HAP-1 (cell line): ENCODE measurements at regions not wholly inside any gene's neighbourhood (a gene's known extent, or its start where the extent isn't known, plus 50 kb on each side); places are given as distances from the start of the nearest gene placed in this dataset.

Source experiments
- DNase-seq, 2 experiments: peaks; one replicate each; pipeline ENCODE4 v3.0.0-alpha.2; 2016 to 2020; ENCODE audit warnings: low spot score in 2 of 2
- H3K27me3 ChIP-seq: fragments of 250-450 bp; sonication (Bioruptor Pico); 2 replicates; pipeline ENCODE4 v1.5.1; 2020; ENCODE audit warnings: low read depth, mild to moderate bottlenecking, moderate library complexity
- H3K36me3 ChIP-seq: fragments of 250-450 bp; sonication (Bioruptor Pico); replicated peaks from 2 replicates; pipeline ENCODE4 v1.5.1; 2020; ENCODE audit warnings: mild to moderate bottlenecking
- H3K4me1 ChIP-seq: fragments of 250-450 bp; sonication (Bioruptor Pico); 2 replicates; pipeline ENCODE4 v1.5.1; 2020; ENCODE audit warnings: mild to moderate bottlenecking
- H3K4me3 ChIP-seq: fragments of 250-450 bp; sonication (Bioruptor Pico); 2 replicates; pipeline ENCODE4 v1.5.1; 2020; ENCODE audit warnings: mild to moderate bottlenecking, moderate library complexity
- H3K9me3 ChIP-seq: fragments of 250-450 bp; sonication (Bioruptor Pico); 2 replicates; pipeline ENCODE4 v1.5.1; 2020; ENCODE audit warnings: mild to moderate bottlenecking, moderate library complexity
- in situ Hi-C: fragments of 300-500 bp; cut with MboI; formaldehyde crosslinking; loops from 3 replicates; pipeline ENCODE4 v1.14.3; 2020; ENCODE audit warnings: low sequenced_read_pairs, inconsistent platforms, mixed read lengths

DNA sequence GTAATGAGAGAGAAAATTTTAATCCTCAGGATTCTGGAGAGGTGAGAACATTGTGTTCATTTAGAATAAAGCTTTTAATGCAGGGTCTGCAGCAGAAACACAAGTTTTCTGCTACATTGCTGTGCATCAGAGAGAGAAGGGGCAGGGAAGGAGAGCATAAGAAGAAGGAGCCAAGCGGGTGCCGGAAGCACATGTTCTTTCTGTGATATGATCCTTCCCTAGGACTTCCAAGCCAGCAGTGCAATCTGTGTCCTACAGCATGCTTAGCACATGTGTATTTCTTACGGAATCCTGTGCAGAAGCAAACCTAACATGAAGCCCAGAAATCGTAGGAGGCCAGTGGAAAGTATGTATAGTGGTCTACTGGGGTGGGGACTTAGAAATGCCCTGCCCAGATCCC is 458.3 kb upstream of the BRINP1 start:
- no peaks in the 10 kb centered on the region for H3K36me3 ChIP-seq
- H3K4me1 ChIP-seq = no peaks in the 10 kb centered on the region
- no peak for DNase-seq
- H3K27me3 ChIP-seq = no peaks in the 10 kb centered on the region
- in situ Hi-C loops = no loop called here
- H3K4me3 ChIP-seq = no peak overlapping the region
- no peaks in the 10 kb centered on the region for H3K9me3 ChIP-seq

DNA sequence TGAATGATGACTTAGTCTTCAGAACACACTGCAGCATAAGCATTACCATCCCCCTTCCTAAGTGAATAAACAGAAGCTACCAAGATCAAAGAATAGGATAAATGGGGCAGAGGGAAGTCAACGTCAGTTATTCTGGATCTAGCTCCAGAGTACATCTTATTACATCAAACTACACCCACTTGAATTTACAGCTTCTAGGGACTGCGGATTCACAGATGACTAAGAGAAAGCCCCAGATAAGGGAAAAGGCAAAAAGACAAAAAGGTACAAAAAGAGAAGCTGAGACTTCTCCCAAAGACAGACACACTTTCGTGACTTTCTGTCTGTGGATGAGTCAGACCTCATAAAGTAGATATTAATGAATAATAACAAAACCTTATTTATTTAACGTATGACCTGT is 457.9 kb upstream of the BRINP1 start:
- in situ Hi-C loops = no loop called here
- H3K4me1 ChIP-seq = no peaks in the 10 kb centered on the region

DNA sequence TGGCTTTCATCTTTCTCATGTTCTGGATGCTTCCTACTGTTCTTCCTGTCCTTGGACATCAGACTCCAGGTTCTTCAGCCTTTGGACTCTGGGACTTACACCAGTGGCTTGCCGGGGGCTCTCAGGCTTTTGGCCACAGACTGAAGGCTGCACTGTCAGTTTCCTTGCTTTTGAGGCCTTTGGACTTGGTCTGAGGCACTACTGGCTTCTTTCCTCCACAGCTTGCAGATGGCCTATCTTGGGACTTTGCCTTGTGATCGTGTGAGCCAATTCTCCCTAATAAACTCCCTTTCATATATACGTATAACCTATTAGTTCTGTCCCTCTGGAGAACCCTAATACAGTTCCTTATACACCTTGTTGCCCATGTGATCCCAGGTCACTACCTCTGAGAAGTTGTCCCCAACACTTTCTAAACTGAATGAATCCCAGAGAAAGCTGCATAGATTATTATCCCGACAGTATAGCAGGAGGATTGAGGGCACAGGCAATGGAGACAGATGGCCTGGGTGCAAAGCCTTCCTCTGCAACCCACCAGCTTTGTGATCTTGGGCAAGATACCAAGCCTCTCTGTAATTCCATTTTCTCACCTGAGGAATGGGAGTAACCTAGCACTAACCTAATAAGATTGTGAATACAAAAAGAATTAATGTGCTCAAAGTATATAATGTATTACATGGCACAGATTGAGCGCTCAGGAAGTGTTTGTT is 449.6 kb upstream of the BRINP1 start:
- Histone ChIP-seq H3K27me3 (no peaks in the 10 kb centered on the region), H3K36me3 (no peaks in the 10 kb centered on the region), H3K4me1 (no peaks in the 10 kb centered on the region), H3K4me3 (no peak overlapping the region), H3K9me3 (no peaks in the 10 kb centered on the region)
- in situ Hi-C loops = no loop called here
- DNase-seq = no peak

More for the DNA sequence above, 457.9 kb upstream of the BRINP1 start:
- H3K9me3 ChIP-seq = no peaks in the 10 kb centered on the region
- H3K4me3 ChIP-seq = no peak overlapping the region
- no peaks in the 10 kb centered on the region for H3K36me3 ChIP-seq
- DNase-seq = no peak
- no peaks in the 10 kb centered on the region for H3K27me3 ChIP-seq

GRCh38 chr9:119810645-119811429 is 441.6 kb upstream of the BRINP1 start:
- H3K4me1 ChIP-seq = no peaks in the 10 kb centered on the region
- H3K9me3 ChIP-seq = no peaks in the 10 kb centered on the region
- in situ Hi-C loops = no loop called here
- DNase-seq = no peak
- H3K36me3 ChIP-seq = no peaks in the 10 kb centered on the region
- no peak overlapping the region for H3K4me3 ChIP-seq
- H3K27me3 ChIP-seq = no peaks in the 10 kb centered on the region

- H3K27me3 ChIP-seq = no peaks in the 10 kb centered on the region
- no peaks in the 10 kb centered on the region for H3K4me1 ChIP-seq
- H3K4me3 ChIP-seq = no peak overlapping the region
- H3K9me3 ChIP-seq = no peaks in the 10 kb centered on the region
- H3K36me3 ChIP-seq = no peaks in the 10 kb centered on the region
- no peak for DNase-seq
- in situ Hi-C loops = no loop called here
These were observed 434.4 kb upstream of the BRINP1 start for GRCh38 chr9:119803679-119804078.

- H3K4me1 ChIP-seq = no peaks in the 10 kb centered on the region
- H3K36me3 ChIP-seq = no peaks in the 10 kb centered on the region
- no peak overlapping the region for H3K4me3 ChIP-seq
- no peaks in the 10 kb centered on the region for H3K27me3 ChIP-seq
- DNase-seq = no peak
- in situ Hi-C loops = no loop called here
- no peaks in the 10 kb centered on the region for H3K9me3 ChIP-seq
These were observed 433.4 kb upstream of the BRINP1 start for GRCh38 chr9:119802621-119803020.

DNA sequence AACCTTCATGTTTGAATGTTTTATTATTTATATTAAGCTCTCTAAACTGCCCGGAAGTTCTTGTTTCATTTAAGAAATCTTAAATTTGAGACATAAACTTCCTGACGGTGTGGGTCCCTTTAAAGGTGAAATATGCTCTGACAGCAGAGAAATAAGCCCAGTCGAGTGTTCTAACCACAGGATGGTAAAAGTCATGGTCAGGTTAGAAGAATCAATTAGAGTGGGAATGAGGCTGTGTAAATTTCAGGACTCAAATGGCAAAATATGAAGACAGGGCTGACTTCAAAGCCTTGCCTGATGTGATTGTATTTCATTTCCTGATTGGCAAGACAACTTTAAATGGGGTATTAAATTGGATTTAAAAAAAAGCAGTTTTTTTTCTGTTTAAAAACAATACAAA is 432.9 kb upstream of the BRINP1 start:
- Histone ChIP-seq H3K27me3 (no peaks in the 10 kb centered on the region), H3K36me3 (no peaks in the 10 kb centered on the region), H3K9me3 (no peaks in the 10 kb centered on the region), H3K4me3 (no peak overlapping the region), H3K4me1 (no peaks in the 10 kb centered on the region)
- in situ Hi-C loops = no loop called here
- no peak for DNase-seq

DNA sequence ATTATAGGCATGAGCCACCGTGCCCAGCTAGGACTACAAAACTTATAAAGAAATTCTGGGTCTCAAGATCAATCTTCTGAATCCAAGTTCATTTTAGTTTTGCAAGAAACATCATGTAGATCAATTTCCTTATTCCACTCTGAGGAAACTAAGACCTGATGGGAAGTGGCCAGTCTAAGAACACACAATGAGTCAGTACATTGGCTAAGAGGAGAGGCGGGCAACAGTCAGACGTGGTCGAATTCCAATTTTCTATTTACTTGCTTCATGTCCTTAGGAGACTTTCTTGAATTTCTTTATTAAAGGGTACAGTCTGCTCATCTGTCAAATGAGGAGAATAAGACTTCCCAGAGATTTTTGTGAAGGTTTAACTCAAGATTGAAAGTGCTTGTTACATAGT is 432.1 kb upstream of the BRINP1 start:
- Histone ChIP-seq H3K4me1 (no peaks in the 10 kb centered on the region), H3K36me3 (no peaks in the 10 kb centered on the region), H3K27me3 (no peaks in the 10 kb centered on the region), H3K9me3 (no peaks in the 10 kb centered on the region), H3K4me3 (no peak overlapping the region)
- DNase-seq = no peak
- in situ Hi-C loops = no loop called here

DNA sequence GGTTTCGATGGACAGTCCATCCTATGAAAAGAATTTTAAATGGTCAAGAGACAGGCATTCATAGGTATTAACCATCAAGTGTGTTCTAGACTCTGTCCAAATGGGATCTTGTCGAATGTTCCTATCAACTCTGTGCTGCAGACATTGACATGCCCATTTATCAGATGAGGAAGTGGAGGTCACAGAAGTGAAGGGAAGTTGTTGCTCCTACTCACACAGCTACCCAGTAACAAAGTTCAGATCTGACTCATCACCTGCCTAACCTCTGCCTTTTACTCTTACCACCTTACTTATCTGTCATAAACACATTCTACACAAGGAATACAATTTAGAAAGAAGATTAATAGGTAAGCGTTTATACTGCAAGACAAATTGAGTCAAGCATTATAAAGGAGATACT is 426.2 kb upstream of the BRINP1 start:
- Histone ChIP-seq H3K36me3 (no peaks in the 10 kb centered on the region), H3K4me3 (no peak overlapping the region), H3K9me3 (no peaks in the 10 kb centered on the region), H3K4me1 (no peaks in the 10 kb centered on the region), H3K27me3 (no peaks in the 10 kb centered on the region)
- DNase-seq = no peak
- in situ Hi-C loops = no loop called here

- no peak overlapping the region for H3K4me3 ChIP-seq
- no peaks in the 10 kb centered on the region for H3K9me3 ChIP-seq
- no peak for DNase-seq
- H3K4me1 ChIP-seq = no peaks in the 10 kb centered on the region
- no peaks in the 10 kb centered on the region for H3K27me3 ChIP-seq
- H3K36me3 ChIP-seq = no peaks in the 10 kb centered on the region
- in situ Hi-C loops = no loop called here
These were observed 425.6 kb upstream of the BRINP1 start for GRCh38 chr9:119794836-119795235.

GRCh38 chr9:119793218-119793617 is 424.0 kb upstream of the BRINP1 start:
- Histone ChIP-seq H3K9me3 (no peaks in the 10 kb centered on the region), H3K4me3 (no peak overlapping the region), H3K27me3 (no peaks in the 10 kb centered on the region), H3K4me1 (no peaks in the 10 kb centered on the region), H3K36me3 (no peaks in the 10 kb centered on the region)
- DNase-seq = no peak
- in situ Hi-C loops = no loop called here

- Histone ChIP-seq H3K27me3 (no peaks in the 10 kb centered on the region), H3K36me3 (no peaks in the 10 kb centered on the region), H3K9me3 (no peaks in the 10 kb centered on the region), H3K4me3 (no peak overlapping the region), H3K4me1 (no peaks in the 10 kb centered on the region)
- in situ Hi-C loops = no loop called here
- no peak for DNase-seq
These were observed 423.0 kb upstream of the BRINP1 start for GRCh38 chr9:119792242-119792641.

GRCh38 chr9:119789987-119790386 is 420.8 kb upstream of the BRINP1 start:
- no peaks in the 10 kb centered on the region for H3K4me1 ChIP-seq

GRCh38 chr9:119788921-119789320 is 419.7 kb upstream of the BRINP1 start:
- Histone ChIP-seq H3K9me3 (no peaks in the 10 kb centered on the region), H3K4me3 (no peak overlapping the region), H3K4me1 (no peaks in the 10 kb centered on the region), H3K36me3 (no peaks in the 10 kb centered on the region), H3K27me3 (no peaks in the 10 kb centered on the region)
- no peak for DNase-seq
- in situ Hi-C loops = no loop called here

More at GRCh38 chr9:119789987-119790386, 420.8 kb upstream of the BRINP1 start:
- in situ Hi-C loops = no loop called here
- no peaks in the 10 kb centered on the region for H3K9me3 ChIP-seq
- DNase-seq = no peak
- no peak overlapping the region for H3K4me3 ChIP-seq
- no peaks in the 10 kb centered on the region for H3K27me3 ChIP-seq
- no peaks in the 10 kb centered on the region for H3K36me3 ChIP-seq
